PC-3 (cell line): ENCODE measurements at regions not wholly inside any gene's neighbourhood (a gene's known extent, or its start where the extent isn't known, plus 50 kb on each side); places are given as distances from the start of the nearest gene placed in this dataset.

ENCODE experiments used
- ATAC-seq: fragments of 200-7000 bp; cut with Tn5 transposase; 2 replicates; pipeline ENCODE4 v1.9.1; 2020; ENCODE audit warnings: mild to moderate bottlenecking, moderate library complexity
- BruUV-seq: library from RNA; stranded (reverse); fragments of 400-500 nt; replicated peaks from 2 replicates; lab custom pipeline; 2021; lab: Mats Ljungman, UMichigan
- CTCF ChIA-PET: fragments of 300-600 bp; sonication (Branson Sonifier 250); formaldehyde crosslinking; loops from one replicate; lab custom pipeline; 2022; ENCODE audit warnings: antibody characterized with exemption; lab: Charles Lee
- POLR2A ChIA-PET: fragments of 300-600 bp; sonication (Branson Sonifier 250); formaldehyde crosslinking; loops from one replicate; lab custom pipeline; 2022; ENCODE audit warnings: antibody characterized with exemption; ENCODE audit not compliant: unreplicated experiment; lab: Charles Lee
- DNase-seq: peaks from one replicate; pipeline ENCODE4 v3.0.0-alpha.2; 2015
- H2AFZ ChIP-seq: fragments of 300-600 bp; sonication (generic); 2 replicates; pipeline ENCODE4 v1.6.0; 2016; ENCODE audit warnings: antibody characterized with exemption, low read length
- H3F3A ChIP-seq: fragments of 300-600 bp; sonication (generic); one replicate; pipeline ENCODE4 v1.6.0; 2017; ENCODE audit warnings: antibody characterized with exemption, low read length, control low read depth, mild to moderate bottlenecking; ENCODE audit not compliant: unreplicated experiment
- H3K27ac ChIP-seq: fragments of 300-600 bp; sonication (generic); 2 replicates; pipeline ENCODE4 v1.5.1; 2016; ENCODE audit warnings: mild to moderate bottlenecking, low read length
- H3K27me3 ChIP-seq: fragments of 300-600 bp; sonication (generic); 2 replicates; pipeline ENCODE4 v1.6.1; 2016; ENCODE audit warnings: low read length, mixed read lengths
- H3K36me3 ChIP-seq: fragments of 300-600 bp; sonication (generic); 2 replicates; pipeline ENCODE4 v1.6.1; 2016; ENCODE audit warnings: low read depth, mixed run types, low read length, mixed read lengths
- H3K4me1 ChIP-seq: fragments of 300-600 bp; sonication (generic); 2 replicates; pipeline ENCODE4 v1.5.1; 2016; ENCODE audit warnings: low read length; ENCODE audit not compliant: insufficient read depth
- H3K4me2 ChIP-seq: fragments of 300-600 bp; sonication (generic); 2 replicates; pipeline ENCODE4 v1.6.0; 2016; ENCODE audit warnings: low read length
- H3K4me3 ChIP-seq: fragments of 300-600 bp; sonication (generic); 2 replicates; pipeline ENCODE4 v1.5.1; 2016; ENCODE audit warnings: mild to moderate bottlenecking, low read length, mixed read lengths
- H3K79me2 ChIP-seq: fragments of 300-600 bp; sonication (generic); 2 replicates; pipeline ENCODE4 v1.6.1; 2017; ENCODE audit warnings: low read length, mixed read lengths
- H3K9ac ChIP-seq: fragments of 300-600 bp; sonication (generic); 2 replicates; pipeline ENCODE4 v1.6.0; 2016; ENCODE audit warnings: mild to moderate bottlenecking, low read length
- H3K9me2 ChIP-seq: fragments of 300-600 bp; sonication (generic); replicated peaks from 2 replicates; pipeline ENCODE4 v1.6.1; 2016; ENCODE audit warnings: mixed run types, low read length, mixed read lengths
- H3K9me3 ChIP-seq: fragments of 300-600 bp; sonication (generic); 2 replicates; pipeline ENCODE4 v1.6.1; 2016; ENCODE audit warnings: low read length, mixed read lengths
- H4K20me1 ChIP-seq: fragments of 300-600 bp; sonication (generic); 2 replicates; pipeline ENCODE4 v1.6.1; 2016; ENCODE audit warnings: low read length, mixed read lengths
- CTCF ChIP-seq: fragments of 300-600 bp; sonication (generic); conservative IDR thresholded peaks from 2 replicates; pipeline ENCODE4 v1.5.1; 2017; ENCODE audit warnings: antibody characterized with exemption, low read depth, mild to moderate bottlenecking, low read length
- EZH2 ChIP-seq: fragments of 300-600 bp; sonication (generic); IDR thresholded peaks from one replicate; pipeline ENCODE4 v1.6.1; 2017; ENCODE audit warnings: antibody characterized with exemption, mild to moderate bottlenecking, low read length; ENCODE audit not compliant: unreplicated experiment
- EZH2phosphoT487 ChIP-seq: fragments of 300-600 bp; sonication (generic); IDR thresholded peaks from 2 replicates; pipeline ENCODE4 v1.6.1; 2018; ENCODE audit warnings: mild to moderate bottlenecking, antibody characterized with exemption, low read length, borderline replicate concordance
- intact Hi-C: fragments of 100-400 bp; cut with micrococcal nuclease; formaldehyde crosslinking; loops from 2 replicates; pipeline ENCODE4 v1.9.0; 2023

DNA sequence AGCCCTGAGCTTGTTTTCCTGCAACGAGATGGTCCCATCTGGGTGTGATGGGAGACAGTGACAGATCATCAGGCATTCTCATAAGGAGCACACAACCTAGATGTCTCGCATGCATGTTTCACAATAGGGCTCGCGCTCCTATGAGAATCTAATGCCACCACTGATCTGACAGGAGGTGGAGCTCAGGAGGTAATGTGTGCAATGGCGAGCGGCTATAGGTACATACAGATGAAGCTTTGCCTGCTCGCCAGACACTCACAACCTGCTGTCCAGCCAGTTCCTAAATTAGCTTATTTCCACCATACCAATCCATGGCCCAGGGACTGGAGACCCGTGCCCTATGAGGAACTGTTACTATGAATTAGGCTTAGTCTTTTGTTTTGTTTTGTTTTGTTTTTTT lies 55.3 kb upstream of the SLC30A5 start:
- Histone ChIP-seq H3K36me3 (no peaks in the 10 kb centered on the region; the same call in 1 of the 2 replicates), H3K4me2 (no peak overlapping the region), H3K4me3 (no peak overlapping the region), H3K9ac (no peak overlapping the region), H3K4me1 (0 out of 2 replicates have a peak, but pooled peaks cover 3% of the 10 kb centered on the region), H4K20me1 (no peaks in the 10 kb centered on the region), H3K79me2 (no peaks in the 10 kb centered on the region), H3K9me2 (no peaks in the 10 kb centered on the region), H3F3A (no peaks in the 10 kb centered on the region), H2AFZ (no peak overlapping the region), H3K9me3 (no peaks in the 10 kb centered on the region), H3K27ac (no peak overlapping the region), H3K27me3 (no peaks in the 10 kb centered on the region)
- ChIA-PET POLR2A (no interaction called here), CTCF (no interaction called here)
- no TSS peak for BruUV-seq
- no peak for DNase-seq
- TF ChIP-seq CTCF (no peak), EZH2phosphoT487 (no peak), EZH2 (no peak)
- intact Hi-C loops: no loop called here
- ATAC-seq: no peak

DNA sequence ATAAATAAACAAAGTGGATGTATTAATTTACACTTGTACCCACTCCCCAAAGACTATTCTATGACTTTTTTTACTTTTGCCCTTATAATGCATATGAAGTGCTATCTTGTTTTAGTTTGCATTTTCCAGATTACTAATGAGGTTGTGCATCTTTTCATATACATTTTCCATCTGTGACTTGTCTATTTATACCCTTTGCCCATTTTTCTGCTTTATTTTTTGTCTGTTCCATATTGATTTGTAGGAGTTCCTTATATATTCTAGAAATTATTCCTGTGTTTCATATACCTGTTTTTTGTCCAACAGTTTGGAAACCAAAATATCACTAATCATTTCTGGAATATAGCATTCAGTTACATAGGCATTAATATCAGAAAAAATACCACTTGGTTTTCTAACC lies 54.0 kb upstream of the SLC30A5 start:
- H3K4me1 ChIP-seq: no peaks in the 10 kb centered on the region
- DNase-seq (no peak), ATAC-seq (no peak)
- no peak overlapping the region for H3K4me3 ChIP-seq
- intact Hi-C loops: no loop called here
- H4K20me1 ChIP-seq: no peaks in the 10 kb centered on the region
- TF ChIP-seq EZH2 (no peak), CTCF (no peak), EZH2phosphoT487 (no peak)
- H3K36me3 ChIP-seq: no peaks in the 10 kb centered on the region; the same call in 1 of the 2 replicates
- BruUV-seq: no TSS peak
- no peak overlapping the region for H3K27ac ChIP-seq
- ChIA-PET POLR2A (no interaction called here), CTCF (no interaction called here)
- no peak overlapping the region for H3K4me2 ChIP-seq
- no peaks in the 10 kb centered on the region for H3K27me3 ChIP-seq
- no peaks in the 10 kb centered on the region for H3K9me3 ChIP-seq
- H2AFZ ChIP-seq: no peak overlapping the region
- H3F3A ChIP-seq: no peaks in the 10 kb centered on the region
- no peaks in the 10 kb centered on the region for H3K9me2 ChIP-seq
- no peak overlapping the region for H3K9ac ChIP-seq
- H3K79me2 ChIP-seq: no peaks in the 10 kb centered on the region

DNA sequence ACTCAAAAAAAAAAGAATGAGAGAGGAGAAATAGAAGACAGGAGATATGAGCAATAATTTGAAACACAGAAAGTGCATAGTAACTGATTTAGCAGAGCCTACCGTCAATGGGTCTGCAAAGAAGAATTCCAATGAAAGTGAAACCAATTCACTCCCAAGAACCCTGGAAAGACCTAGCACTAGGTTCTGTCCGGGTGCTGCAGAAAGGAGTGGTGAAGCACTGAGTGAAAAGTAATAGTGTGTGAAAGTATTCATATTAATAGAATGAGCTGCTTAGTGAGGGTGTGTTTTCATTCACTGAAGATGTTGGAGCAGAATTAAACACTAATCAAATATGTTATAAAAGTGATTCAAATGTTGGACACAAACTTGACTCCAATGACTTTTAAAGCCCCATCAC lies 51.3 kb upstream of the SLC30A5 start:
- Histone ChIP-seq H3K9ac (no peak overlapping the region), H3K27ac (no peak overlapping the region), H3F3A (no peaks in the 10 kb centered on the region), H4K20me1 (no peaks in the 10 kb centered on the region), H3K27me3 (no peaks in the 10 kb centered on the region), H3K4me3 (no peak overlapping the region), H3K4me2 (peak overlapping the region; percentile 95; the same call in 1 of the 2 replicates), H2AFZ (peak overlapping the region; percentile 73; the same call in 1 of the 2 replicates), H3K36me3 (no peaks in the 10 kb centered on the region; the same call in 1 of the 2 replicates), H3K9me2 (no peaks in the 10 kb centered on the region), H3K79me2 (no peaks in the 10 kb centered on the region), H3K9me3 (no peaks in the 10 kb centered on the region), H3K4me1 (no peaks in the 10 kb centered on the region)
- DNase-seq (no peak), ATAC-seq (no peak)
- no TSS peak for BruUV-seq
- intact Hi-C loops: no loop called here
- TF ChIP-seq CTCF (no peak), EZH2 (no peak), EZH2phosphoT487 (no peak)
- CTCF ChIA-PET: no interaction called here
- POLR2A ChIA-PET: no interaction called here
